BJ (cell line): ENCODE measurements at regions not wholly inside any gene's neighbourhood (a gene's known extent, or its start where the extent isn't known, plus 50 kb on each side); places are given as distances from the start of the nearest gene placed in this dataset.

Source experiments
- CTCF ChIA-PET: fragments of 350-600 bp; formaldehyde crosslinking; extraction: SDS; loops from one replicate; lab custom pipeline; 2021; ENCODE audit warnings: antibody characterized with exemption, inconsistent platforms; lab: Yijun Ruan, JAX
- POLR2A ChIA-PET: fragments of 300-600 bp; sonication (Branson Sonifier 250); formaldehyde crosslinking; extraction: SDS; loops from one replicate; lab custom pipeline; 2021; ENCODE audit warnings: antibody characterized with exemption; lab: Charles Lee
- DNase-seq: peaks from one replicate; pipeline ENCODE4 v3.0.0-alpha.2; 2011; ENCODE audit warnings: low read depth
- H3K27me3 ChIP-seq: 2 replicates; pipeline ENCODE4 v1.6.0; 2011; ENCODE audit warnings: low read length; ENCODE audit not compliant: control insufficient read depth, insufficient read depth
- H3K36me3 ChIP-seq: 2 replicates; pipeline ENCODE4 v1.5.1; 2011; ENCODE audit warnings: low read length; ENCODE audit not compliant: control insufficient read depth, insufficient read depth
- H3K4me3 ChIP-seq: 2 replicates; pipeline ENCODE4 v1.5.1; 2011; ENCODE audit warnings: low read depth, mild to moderate bottlenecking, control low read depth, low read length
- CTCF ChIP-seq: IDR thresholded peaks from 2 replicates; pipeline ENCODE4 v1.5.1; 2011; ENCODE audit warnings: low read depth, mild to moderate bottlenecking, control low read depth, inconsistent platforms, low read length, moderate library complexity; ENCODE audit not compliant: insufficient read depth

- POLR2A ChIA-PET, result no interaction called here
- Histone ChIP-seq H3K36me3 (no peaks in the 10 kb centered on the region), H3K4me3 (no peak overlapping the region), H3K27me3 (no peaks in the 10 kb centered on the region)
- no peak for DNase-seq
- no peak for TF ChIP-seq CTCF
- CTCF ChIA-PET, result interaction anchor here (0.9 kb wide), 1 partner anchor 12 kb away, joined by 3 read pairs; no protein-coding TSS in a partner anchor
These were observed 106.4 kb upstream of the EFNA5 start for GRCh38 chr5:107776922-107777740.

DNA sequence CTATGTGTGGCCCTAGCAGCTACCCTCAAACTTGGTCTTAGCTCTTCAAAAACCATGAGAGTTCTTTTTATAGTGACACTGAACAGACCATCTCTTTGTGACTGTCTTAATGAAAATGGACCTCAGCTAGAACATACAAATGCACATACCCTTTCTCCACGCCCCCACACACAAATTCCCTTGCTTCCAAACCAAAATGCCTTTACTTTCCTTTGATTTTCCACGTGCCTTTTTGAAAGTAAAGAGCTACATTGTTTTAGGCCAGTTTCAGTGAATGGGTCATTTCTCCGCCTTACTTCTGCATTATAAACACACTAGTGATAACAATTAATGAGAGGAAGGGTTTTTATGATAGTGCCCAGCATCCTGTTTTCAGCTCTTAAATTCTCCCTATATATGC lies 105.8 kb upstream of the EFNA5 start:
- Histone ChIP-seq H3K27me3 (no peaks in the 10 kb centered on the region), H3K4me3 (no peak overlapping the region), H3K36me3 (no peaks in the 10 kb centered on the region)
- no peak for DNase-seq
- ChIA-PET POLR2A (no interaction called here), CTCF (interaction anchor here (0.9 kb wide), 1 partner anchor 12 kb away, joined by 3 read pairs; no protein-coding TSS in a partner anchor)
- no peak for TF ChIP-seq CTCF

- ChIA-PET POLR2A (no interaction called here), CTCF (no interaction called here)
- DNase-seq, result no peak
- TF ChIP-seq CTCF, result no peak
- no peaks in the 10 kb centered on the region for H3K36me3 ChIP-seq
- no peak overlapping the region for H3K4me3 ChIP-seq
- H3K27me3 ChIP-seq, result no peaks in the 10 kb centered on the region
These were observed 103.6 kb upstream of the EFNA5 start for GRCh38 chr5:107774316-107774715.

DNA sequence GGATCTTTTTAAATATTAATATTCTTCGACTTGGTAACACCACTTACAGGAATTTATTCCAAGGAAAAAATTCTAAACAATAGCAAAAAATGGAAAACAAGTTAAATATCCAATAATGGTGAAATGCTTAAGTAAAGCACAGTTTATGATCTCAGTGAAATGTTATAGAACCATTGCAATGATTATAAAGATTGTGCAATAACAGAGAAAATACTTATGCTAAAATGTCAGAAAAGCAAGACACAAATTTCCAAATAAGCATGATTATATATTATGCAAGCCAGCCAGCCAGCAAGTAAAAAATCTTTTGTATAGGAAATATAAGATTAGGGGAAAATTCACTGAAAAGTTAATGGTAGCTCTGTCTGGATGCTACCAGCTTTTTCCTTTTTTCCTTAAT lies 102.7 kb upstream of the EFNA5 start:
- ChIA-PET POLR2A (no interaction called here), CTCF (no interaction called here)
- Histone ChIP-seq H3K27me3 (no peaks in the 10 kb centered on the region), H3K4me3 (no peak overlapping the region), H3K36me3 (no peaks in the 10 kb centered on the region)
- TF ChIP-seq CTCF, result no peak
- DNase-seq, result no peak

- CTCF ChIA-PET, result no interaction called here
- no peak for TF ChIP-seq CTCF
- H3K27me3 ChIP-seq, result no peaks in the 10 kb centered on the region
- DNase-seq, result no peak
- H3K36me3 ChIP-seq, result no peaks in the 10 kb centered on the region
- no peak overlapping the region for H3K4me3 ChIP-seq
- POLR2A ChIA-PET, result no interaction called here
These were observed 101.9 kb upstream of the EFNA5 start for GRCh38 chr5:107772418-107773310.
